ENCODE measurements at regions not wholly inside any gene's neighbourhood (a gene's known extent, or its start where the extent isn't known, plus 50 kb on each side); places are given as distances from the start of the nearest gene placed in this dataset.
"Not testable (repeated sequence)": the region's sequence is repeated elsewhere in the genome, so short reads cannot be mapped to it uniquely, and the experiment has no call there.

- no peak for DNase-seq (ENCODE audit: low read depth in 2 of 2)
- H2AFZ ChIP-seq (ENCODE audit: low read length) = no peak overlapping the region
- no peak overlapping the region for H3K27ac ChIP-seq (ENCODE audit: insufficient read depth, low read length)
- no peak overlapping the region for H3K4me2 ChIP-seq (ENCODE audit: extremely low read depth, insufficient read depth, low read length)
- TF ChIP-seq CTCF (conservative IDR thresholded peaks at IDR 0.05 in 1 of 2, IDR thresholded peaks at IDR 0.05 in 1 of 2; ENCODE audit: low read depth in 1 of 2, low read length in 2 of 2) = no peak
- no peak for TF ChIP-seq EZH2 (IDR thresholded peaks at IDR 0.05; ENCODE audit: low read length, missing control alignments)
- no peaks in the 10 kb centered on the region for H3K79me2 ChIP-seq (ENCODE audit: control insufficient read depth, insufficient read depth, low read length)
- no peaks in the 10 kb centered on the region for H3K36me3 ChIP-seq (ENCODE audit: control insufficient read depth, insufficient read depth, low read length)
- no peak overlapping the region for H3K9ac ChIP-seq (ENCODE audit: insufficient read depth, low read length)
- no peaks in the 10 kb centered on the region for H3K27me3 ChIP-seq (ENCODE audit: control insufficient read depth, insufficient read depth, low read length)
- no peaks in the 10 kb centered on the region for H4K20me1 ChIP-seq (ENCODE audit: control insufficient read depth, extremely low read depth, insufficient read depth, low read length)
- H3K4me1 ChIP-seq (ENCODE audit: control insufficient read depth, extremely low read depth, insufficient read depth, low read length) = no peaks in the 10 kb centered on the region
- no peak overlapping the region for H3K4me3 ChIP-seq (replicated peaks in 1 of 4; ENCODE audit: control extremely low read depth in 1 of 4, insufficient read depth in 1 of 4, low read depth in 3 of 4, low read length in 4 of 4)
- no peaks in the 10 kb centered on the region for H3K9me3 ChIP-seq (ENCODE audit: control insufficient read depth, insufficient read depth, low read depth, low read length)
These were observed 289.1 kb upstream of the PLD5 start for GRCh38 chr1:242813490-242814091.

GRCh38 chr1:242811092-242811840 lies 286.8 kb upstream of the PLD5 start:
- Histone ChIP-seq H3K36me3 (ENCODE audit: control insufficient read depth, insufficient read depth, low read length) (no peaks in the 10 kb centered on the region), H3K27ac (ENCODE audit: insufficient read depth, low read length) (no peak overlapping the region), H3K4me1 (ENCODE audit: control insufficient read depth, extremely low read depth, insufficient read depth, low read length) (no peaks in the 10 kb centered on the region), H3K4me2 (ENCODE audit: extremely low read depth, insufficient read depth, low read length) (no peak overlapping the region), H3K79me2 (ENCODE audit: control insufficient read depth, insufficient read depth, low read length) (no peaks in the 10 kb centered on the region), H3K27me3 (ENCODE audit: control insufficient read depth, insufficient read depth, low read length) (no peaks in the 10 kb centered on the region), H3K9me3 (ENCODE audit: control insufficient read depth, insufficient read depth, low read depth, low read length) (no peaks in the 10 kb centered on the region), H2AFZ (ENCODE audit: low read length) (no peak overlapping the region), H4K20me1 (ENCODE audit: control insufficient read depth, extremely low read depth, insufficient read depth, low read length) (no peaks in the 10 kb centered on the region), H3K4me3 (replicated peaks in 1 of 4; ENCODE audit: control extremely low read depth in 1 of 4, insufficient read depth in 1 of 4, low read depth in 3 of 4, low read length in 4 of 4) (no peak overlapping the region), H3K9ac (ENCODE audit: insufficient read depth, low read length) (no peak overlapping the region)
- no peak for TF ChIP-seq EZH2 (IDR thresholded peaks at IDR 0.05; ENCODE audit: low read length, missing control alignments)
- no peak for TF ChIP-seq CTCF (conservative IDR thresholded peaks at IDR 0.05 in 1 of 2, IDR thresholded peaks at IDR 0.05 in 1 of 2; ENCODE audit: low read depth in 1 of 2, low read length in 2 of 2)
- peak in 1 of 2 donors; percentile 68 for DNase-seq (ENCODE audit: low read depth in 2 of 2)

- no peaks in the 10 kb centered on the region for H4K20me1 ChIP-seq (ENCODE audit: control insufficient read depth, extremely low read depth, insufficient read depth, low read length)
- no peak overlapping the region for H3K4me3 ChIP-seq (replicated peaks in 1 of 4; ENCODE audit: control extremely low read depth in 1 of 4, insufficient read depth in 1 of 4, low read depth in 3 of 4, low read length in 4 of 4)
- no peaks in the 10 kb centered on the region for H3K27me3 ChIP-seq (ENCODE audit: control insufficient read depth, insufficient read depth, low read length)
- H3K4me2 ChIP-seq (ENCODE audit: extremely low read depth, insufficient read depth, low read length) = no peak overlapping the region
- no peak overlapping the region for H3K9ac ChIP-seq (ENCODE audit: insufficient read depth, low read length)
- no peaks in the 10 kb centered on the region for H3K79me2 ChIP-seq (ENCODE audit: control insufficient read depth, insufficient read depth, low read length)
- no peak overlapping the region for H3K27ac ChIP-seq (ENCODE audit: insufficient read depth, low read length)
- no peaks in the 10 kb centered on the region for H3K36me3 ChIP-seq (ENCODE audit: control insufficient read depth, insufficient read depth, low read length)
- TF ChIP-seq EZH2 (IDR thresholded peaks at IDR 0.05; ENCODE audit: low read length, missing control alignments) (no peak), CTCF (conservative IDR thresholded peaks at IDR 0.05 in 1 of 2, IDR thresholded peaks at IDR 0.05 in 1 of 2; ENCODE audit: low read depth in 1 of 2, low read length in 2 of 2) (no peak)
- H3K4me1 ChIP-seq (ENCODE audit: control insufficient read depth, extremely low read depth, insufficient read depth, low read length) = no peaks in the 10 kb centered on the region
- H2AFZ ChIP-seq (ENCODE audit: low read length) = no peak overlapping the region
- DNase-seq (ENCODE audit: low read depth in 2 of 2) = no peak
- H3K9me3 ChIP-seq (ENCODE audit: control insufficient read depth, insufficient read depth, low read depth, low read length) = no peaks in the 10 kb centered on the region
These were observed 281.8 kb upstream of the PLD5 start for GRCh38 chr1:242806324-242806723.

GRCh38 chr1:242805360-242805759 lies 280.9 kb upstream of the PLD5 start:
- H3K9me3 ChIP-seq (ENCODE audit: control insufficient read depth, insufficient read depth, low read depth, low read length); H4K20me1 ChIP-seq (ENCODE audit: control insufficient read depth, extremely low read depth, insufficient read depth, low read length); H3K27me3 ChIP-seq (ENCODE audit: control insufficient read depth, insufficient read depth, low read length); H3K36me3 ChIP-seq (ENCODE audit: control insufficient read depth, insufficient read depth, low read length); H3K27ac ChIP-seq (ENCODE audit: insufficient read depth, low read length); H3K79me2 ChIP-seq (ENCODE audit: control insufficient read depth, insufficient read depth, low read length); H3K4me1 ChIP-seq (ENCODE audit: control insufficient read depth, extremely low read depth, insufficient read depth, low read length); H3K9ac ChIP-seq (ENCODE audit: insufficient read depth, low read length); H2AFZ ChIP-seq (ENCODE audit: low read length); H3K4me2 ChIP-seq (ENCODE audit: extremely low read depth, insufficient read depth, low read length); H3K4me3 ChIP-seq (replicated peaks in 1 of 4; ENCODE audit: control extremely low read depth in 1 of 4, insufficient read depth in 1 of 4, low read depth in 3 of 4, low read length in 4 of 4); DNase-seq (ENCODE audit: low read depth in 2 of 2): not testable (repeated sequence)
